Endothelial cell of umbilical vein (primary cell): ENCODE measurements at regions not wholly inside any gene's neighbourhood (a gene's known extent, or its start where the extent isn't known, plus 50 kb on each side); places are given as distances from the start of the nearest gene placed in this dataset.
A peak's percentile ranks its signal among the peaks of the same experiment; 100 is the strongest.

ENCODE experiments used
- BruUV-seq: library from RNA; stranded (reverse); fragments of 400-500 nt; replicated peaks from 2 replicates; lab custom pipeline; 2021; lab: Mats Ljungman, UMichigan
- CTCF ChIA-PET: fragments of 300-600, 350-600 bp; sonication (Branson Sonifier 250); formaldehyde crosslinking; loops from one replicate; lab custom pipeline; 2021; ENCODE audit warnings: antibody characterized with exemption, inconsistent platforms; lab: Charles Lee
- POLR2A ChIA-PET: fragments of 300-600, 350-600 bp; sonication (Branson Sonifier 250); formaldehyde crosslinking; loops from one replicate; lab custom pipeline; 2021; ENCODE audit warnings: antibody characterized with exemption, inconsistent platforms; lab: Charles Lee
- DNase-seq: peaks from one replicate; pipeline ENCODE4 v3.0.0-alpha.2; 2011; ENCODE audit warnings: low read depth, low spot score
- FAIRE-seq: peaks from 2 replicates; lab custom pipeline; 2011; peaks lifted over from hg19 to GRCh38; lab: Jason Lieb, UNC
- H2AFZ ChIP-seq: 2 replicates; pipeline ENCODE4 v1.6.0; 2012; ENCODE audit warnings: low read depth, low read length, control low read depth, inconsistent platforms
- H3K27ac ChIP-seq: 2 replicates; pipeline ENCODE4 v1.5.1; 2011; ENCODE audit warnings: low read depth, mild to moderate bottlenecking, control low read depth, low read length, moderate library complexity; ENCODE audit not compliant: insufficient read depth
- H3K27me3 ChIP-seq, 2 experiments: 2 replicates each; pipeline versions ENCODE4 v1.6.0 to v1.6.1; 2011; ENCODE audit warnings: low read length in 2 of 2, mixed read lengths in 1 of 2; ENCODE audit not compliant: control insufficient read depth in 2 of 2, insufficient read depth in 2 of 2
- H3K36me3 ChIP-seq, 2 experiments: 2 replicates in 1 of 2; 3 replicates in 1 of 2; pipeline ENCODE4 v1.5.1; 2011; ENCODE audit warnings: low read length in 2 of 2, mild to moderate bottlenecking in 1 of 2, moderate library complexity in 1 of 2; ENCODE audit not compliant: control insufficient read depth in 2 of 2, insufficient read depth in 2 of 2; ENCODE audit errors: extremely low read depth in 1 of 2
- H3K4me1 ChIP-seq: 3 replicates; pipeline ENCODE4 v1.5.1; 2011; ENCODE audit warnings: mild to moderate bottlenecking, low read length; ENCODE audit not compliant: control insufficient read depth, insufficient read depth; ENCODE audit errors: extremely low read depth
- H3K4me2 ChIP-seq: 2 replicates; pipeline ENCODE4 v1.6.1; 2011; ENCODE audit warnings: low read length, control low read depth, mixed read lengths; ENCODE audit not compliant: insufficient read depth
- H3K4me3 ChIP-seq, 3 experiments: fragments of 200-600 bp in 1 of 3; sonication (generic), shearing (Covaris generic) in 1 of 3; replicated peaks in 1 of 3; 2 replicates each; pipeline ENCODE4 v1.5.1; 2011 to 2016; ENCODE audit warnings: control low read depth in 3 of 3, low read length in 3 of 3, mild to moderate bottlenecking in 2 of 3, inconsistent platforms in 1 of 3, low read depth in 1 of 3, moderate library complexity in 1 of 3; ENCODE audit not compliant: insufficient read depth in 1 of 3
- H3K79me2 ChIP-seq: 2 replicates; pipeline ENCODE4 v1.6.0; 2012; ENCODE audit warnings: low read length, inconsistent platforms; ENCODE audit not compliant: control insufficient read depth, insufficient read depth
- H3K9ac ChIP-seq: replicated peaks from 2 replicates; pipeline ENCODE3; 2011; ENCODE audit warnings: low read length, control low read depth; ENCODE audit not compliant: insufficient read depth; ENCODE audit errors: extremely low read depth
- H3K9me1 ChIP-seq: replicated peaks from 3 replicates; pipeline ENCODE4 v1.6.0; 2011; ENCODE audit warnings: mild to moderate bottlenecking, low read length; ENCODE audit not compliant: control insufficient read depth, insufficient read depth; ENCODE audit errors: extremely low read depth
- H3K9me3 ChIP-seq: replicated peaks from 2 replicates; pipeline ENCODE4 v1.5.1; 2012; ENCODE audit warnings: low read length, inconsistent platforms; ENCODE audit not compliant: control insufficient read depth, insufficient read depth
- H4K20me1 ChIP-seq: replicated peaks from 2 replicates; pipeline ENCODE3; 2011; ENCODE audit warnings: mild to moderate bottlenecking, low read length; ENCODE audit not compliant: control insufficient read depth, insufficient read depth; ENCODE audit errors: extremely low read depth
- CTCF ChIP-seq, 2 donors: IDR thresholded peaks; 1 replicate in 1 of 2; 2 replicates in 1 of 2; pipeline ENCODE4 v1.5.1; 2011; ENCODE audit warnings: low read length in 2 of 2, mild to moderate bottlenecking in 2 of 2, moderate library complexity in 2 of 2, control low read depth in 1 of 2, inconsistent platforms in 1 of 2, low read depth in 1 of 2; ENCODE audit not compliant: insufficient read depth in 1 of 2; ENCODE audit errors: extremely low read depth in 1 of 2
- EZH2 ChIP-seq: IDR thresholded peaks from 2 replicates; pipeline ENCODE4 v1.6.1; 2012; ENCODE audit warnings: borderline replicate concordance, low read depth, mild to moderate bottlenecking, moderate library complexity, low read length, inconsistent platforms; ENCODE audit not compliant: severe bottlenecking
- FOS ChIP-seq: IDR thresholded peaks from 2 replicates; pipeline ENCODE4 v1.6.1; 2011; ENCODE audit warnings: mild to moderate bottlenecking, low read length, moderate library complexity, borderline replicate concordance; ENCODE audit not compliant: insufficient read depth
- GATA2 ChIP-seq: IDR thresholded peaks from 2 replicates; pipeline ENCODE4 v1.7.0; 2011; ENCODE audit warnings: low read depth, mild to moderate bottlenecking, moderate library complexity, mixed read lengths, low read length; ENCODE audit not compliant: insufficient read length, insufficient read depth
- JUN ChIP-seq: IDR thresholded peaks from 2 replicates; pipeline ENCODE4 v1.6.1; 2011; ENCODE audit warnings: borderline replicate concordance, low read depth; ENCODE audit not compliant: insufficient read length, insufficient read depth
- MAX ChIP-seq: IDR thresholded peaks from 2 replicates; pipeline ENCODE4 v1.6.1; 2011; ENCODE audit not compliant: insufficient read depth, insufficient read length
- MYC ChIP-seq: IDR thresholded peaks from one replicate; pipeline ENCODE4 v1.6.1; 2011; ENCODE audit warnings: mild to moderate bottlenecking, low read depth, low read length
- POLR2A ChIP-seq: IDR thresholded peaks from 2 replicates; pipeline ENCODE4 v1.6.1; 2012; ENCODE audit warnings: low read depth, mild to moderate bottlenecking, control low read depth, low read length
- POLR2AphosphoS5 ChIP-seq: IDR thresholded peaks from 2 replicates; pipeline ENCODE4 v1.6.1; 2012; ENCODE audit warnings: low read depth, mild to moderate bottlenecking, control low read depth, low read length, moderate library complexity; ENCODE audit not compliant: insufficient read depth
- dilution Hi-C: fragments of 300-500 bp; cut with MboI; formaldehyde crosslinking; loops from one replicate; pipeline ENCODE4 v1.15.0; 2019; ENCODE audit warnings: low sequenced_read_pairs; ENCODE audit not compliant: extremely low pct_ligation_motif_present
- intact Hi-C: fragments of 100-400 bp; cut with micrococcal nuclease; formaldehyde crosslinking; loops from one replicate; pipeline ENCODE4 v1.10.0; 2022

GRCh38 chr3:147184794-147185193 is 221.5 kb downstream of the ZIC4 start:
- dilution Hi-C loops (no loop called here), intact Hi-C loops (no loop called here)
- DNase-seq (no peak), FAIRE-seq (peak; percentile 8)
- Histone ChIP-seq H3K79me2 (no peaks in the 10 kb centered on the region), H3K9ac (no peak overlapping the region), H2AFZ (no peak overlapping the region), H3K9me3 (no peaks in the 10 kb centered on the region), H3K36me3 (no peaks in the 10 kb centered on the region), H3K9me1 (no peaks in the 10 kb centered on the region), H3K4me3 (no peak overlapping the region), H3K4me1 (no peaks in the 10 kb centered on the region), H3K27ac (no peak overlapping the region), H3K4me2 (no peak overlapping the region), H4K20me1 (no peaks in the 10 kb centered on the region), H3K27me3 (no peaks in the 10 kb centered on the region)
- no TSS peak for BruUV-seq
- TF ChIP-seq CTCF (IDR thresholded peaks at IDR 0.05; ENCODE audit: extremely low read depth in 1 of 2, insufficient read depth in 1 of 2, low read depth in 1 of 2, low read length in 2 of 2), result no peak
- no peak for TF ChIP-seq MAX
- no peak for TF ChIP-seq FOS
- no peak for TF ChIP-seq EZH2
- no peak for TF ChIP-seq JUN
- ChIA-PET POLR2A (no interaction called here), CTCF (no interaction called here)

- H3K9ac ChIP-seq, result no peak overlapping the region
- intact Hi-C loops, result no loop called here
- CTCF ChIA-PET, result interaction anchor here (1.2 to 1.6 kb wide), 2 partner anchors 18 to 53 kb away, joined by 4 to 5 read pairs; no protein-coding TSS in a partner anchor
- no peak for DNase-seq
- POLR2A ChIA-PET, result no interaction called here
- no peak overlapping the region for H2AFZ ChIP-seq
- no peaks in the 10 kb centered on the region for H3K4me1 ChIP-seq
- dilution Hi-C loops, result no loop called here
- no peaks in the 10 kb centered on the region for H3K9me3 ChIP-seq
- no peaks in the 10 kb centered on the region for H3K9me1 ChIP-seq
- H3K36me3 ChIP-seq, result no peaks in the 10 kb centered on the region
- no peak overlapping the region for H3K4me3 ChIP-seq
- H3K79me2 ChIP-seq, result no peaks in the 10 kb centered on the region
- no TSS peak for BruUV-seq
- FAIRE-seq, result no peak
- no peaks in the 10 kb centered on the region for H3K27me3 ChIP-seq
- TF ChIP-seq EZH2 (no peak), MAX (no peak), CTCF (IDR thresholded peaks at IDR 0.05; ENCODE audit: extremely low read depth in 1 of 2, insufficient read depth in 1 of 2, low read depth in 1 of 2, low read length in 2 of 2) (no peak), POLR2AphosphoS5 (no peak), POLR2A (no peak), GATA2 (no peak), JUN (no peak), FOS (no peak), MYC (no peak)
- H3K4me2 ChIP-seq, result no peak overlapping the region
- no peaks in the 10 kb centered on the region for H4K20me1 ChIP-seq
- H3K27ac ChIP-seq, result no peak overlapping the region
These were observed 233.1 kb downstream of the ZIC4 start for GRCh38 chr3:147173257-147173656.
